ENCODE measurements at regions not wholly inside any gene's neighbourhood (a gene's known extent, or its start where the extent isn't known, plus 50 kb on each side); places are given as distances from the start of the nearest gene placed in this dataset.

DNA sequence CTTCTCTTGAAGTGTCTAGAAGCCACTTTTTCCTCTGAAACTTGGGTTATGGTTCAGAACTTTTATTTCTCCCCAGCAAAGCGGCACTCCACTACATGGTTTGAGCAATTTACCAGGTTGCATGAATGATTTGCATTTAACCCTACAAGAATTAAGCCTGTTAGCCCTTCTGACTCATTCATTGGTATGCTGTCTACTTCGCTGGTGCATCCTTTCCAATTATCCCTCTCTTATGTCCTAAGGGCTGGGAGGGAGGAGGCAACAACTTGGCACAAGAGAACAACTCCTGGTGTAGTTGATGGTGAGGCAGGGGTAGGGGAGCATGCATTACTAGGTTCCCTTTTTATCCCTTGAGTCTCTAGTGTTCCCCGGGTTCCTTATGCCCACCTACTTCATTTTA is 293.4 kb upstream of the MEX3C start:
- 87 to 100% methylated on average over 2 to 3 of the region's 3 CpGs for WGBS, 2 experiments (ENCODE audit: insufficient coverage in 1 of 2, insufficient read length in 1 of 2)
- Histone ChIP-seq H3K9me3 (ENCODE audit: control insufficient read depth, low read length) (no peaks in the 10 kb centered on the region), H3K4me1 (ENCODE audit: control insufficient read depth, insufficient read depth, low read length) (no peaks in the 10 kb centered on the region), H3K9ac (ENCODE audit: extremely low read depth, low read length, poor library complexity, severe bottlenecking) (no peak overlapping the region), H3K36me3 (ENCODE audit: control insufficient read depth, insufficient read depth, low read length) (no peaks in the 10 kb centered on the region), H3K27me3 (ENCODE audit: control insufficient read depth, insufficient read depth, low read length, poor library complexity, severe bottlenecking) (no peaks in the 10 kb centered on the region), H3K4me3 (ENCODE audit: low read length) (no peak overlapping the region), H3K27ac (ENCODE audit: low read depth, low read length) (no peak overlapping the region)
- H3K27me3 Mint-ChIP-seq (ENCODE audit: insufficient read depth): no peaks in the 10 kb centered on the region
- H3K4me1 Mint-ChIP-seq: no peaks in the 10 kb centered on the region
- DNase-seq: no peak
- TF ChIP-seq, protein P1, sequence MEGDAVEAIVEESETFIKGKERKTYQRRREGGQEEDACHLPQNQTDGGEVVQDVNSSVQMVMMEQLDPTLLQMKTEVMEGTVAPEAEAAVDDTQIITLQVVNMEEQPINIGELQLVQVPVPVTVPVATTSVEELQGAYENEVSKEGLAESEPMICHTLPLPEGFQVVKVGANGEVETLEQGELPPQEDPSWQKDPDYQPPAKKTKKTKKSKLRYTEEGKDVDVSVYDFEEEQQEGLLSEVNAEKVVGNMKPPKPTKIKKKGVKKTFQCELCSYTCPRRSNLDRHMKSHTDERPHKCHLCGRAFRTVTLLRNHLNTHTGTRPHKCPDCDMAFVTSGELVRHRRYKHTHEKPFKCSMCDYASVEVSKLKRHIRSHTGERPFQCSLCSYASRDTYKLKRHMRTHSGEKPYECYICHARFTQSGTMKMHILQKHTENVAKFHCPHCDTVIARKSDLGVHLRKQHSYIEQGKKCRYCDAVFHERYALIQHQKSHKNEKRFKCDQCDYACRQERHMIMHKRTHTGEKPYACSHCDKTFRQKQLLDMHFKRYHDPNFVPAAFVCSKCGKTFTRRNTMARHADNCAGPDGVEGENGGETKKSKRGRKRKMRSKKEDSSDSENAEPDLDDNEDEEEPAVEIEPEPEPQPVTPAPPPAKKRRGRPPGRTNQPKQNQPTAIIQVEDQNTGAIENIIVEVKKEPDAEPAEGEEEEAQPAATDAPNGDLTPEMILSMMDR (conservative IDR thresholded peaks at IDR 0.05): no peak
- no peak overlapping the region for H3K27ac Mint-ChIP-seq
- no peak overlapping the region for H3K4me3 Mint-ChIP-seq
- no peaks in the 10 kb centered on the region for H3K36me3 Mint-ChIP-seq (ENCODE audit: low read depth)
- H3K9me3 Mint-ChIP-seq: no peaks in the 10 kb centered on the region

DNA sequence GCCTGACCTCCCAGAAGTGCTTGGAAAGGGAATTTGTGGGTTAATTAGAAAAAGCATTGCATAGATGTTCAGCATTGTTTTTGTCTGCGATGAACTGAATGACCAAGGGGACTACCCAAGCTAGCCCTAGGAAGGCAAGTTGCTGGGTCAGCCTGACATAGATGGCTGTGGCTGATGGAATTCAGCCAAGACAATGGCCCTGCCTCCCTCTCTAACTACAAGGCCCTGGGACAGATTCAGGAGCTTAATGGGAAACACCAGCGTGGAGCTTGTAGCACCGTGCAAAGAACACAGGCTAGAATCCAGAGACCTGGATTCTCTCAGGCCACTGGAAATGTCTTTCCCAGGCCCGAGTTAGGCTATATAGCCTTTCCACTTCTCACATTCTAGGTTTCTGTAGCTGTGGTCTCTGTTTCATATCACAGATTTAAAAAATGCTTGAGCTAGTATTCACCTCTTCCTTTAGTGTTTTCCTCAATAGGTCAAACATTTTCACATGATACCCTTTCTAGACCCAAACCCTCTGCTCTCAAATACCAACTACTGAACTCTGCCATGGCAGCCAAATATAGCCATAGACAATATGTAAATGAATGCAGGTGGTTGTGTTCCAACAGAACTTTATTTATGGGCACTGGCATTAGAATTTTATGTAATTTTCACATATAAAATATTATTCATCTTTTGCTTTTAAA is 294.3 kb upstream of the MEX3C start:
- no peaks in the 10 kb centered on the region for H3K9me3 ChIP-seq (ENCODE audit: control insufficient read depth, low read length)
- 86 to 94% methylated on average over 4 of the region's 4 CpGs for WGBS, 2 experiments (ENCODE audit: insufficient coverage in 1 of 2, insufficient read length in 1 of 2)
- Mint-ChIP-seq H3K9me3 (no peaks in the 10 kb centered on the region), H3K27ac (no peak overlapping the region), H3K4me1 (no peaks in the 10 kb centered on the region), H3K36me3 (ENCODE audit: low read depth) (no peaks in the 10 kb centered on the region), H3K4me3 (no peak overlapping the region), H3K27me3 (ENCODE audit: insufficient read depth) (no peaks in the 10 kb centered on the region)
- H3K9ac ChIP-seq (ENCODE audit: extremely low read depth, low read length, poor library complexity, severe bottlenecking): no peak overlapping the region
- H3K27me3 ChIP-seq (ENCODE audit: control insufficient read depth, insufficient read depth, low read length, poor library complexity, severe bottlenecking): no peaks in the 10 kb centered on the region
- H3K4me3 ChIP-seq (ENCODE audit: low read length): no peak overlapping the region
- H3K27ac ChIP-seq (ENCODE audit: low read depth, low read length): no peak overlapping the region
- TF ChIP-seq, protein P1 (conservative IDR thresholded peaks at IDR 0.05): no peak
- no peaks in the 10 kb centered on the region for H3K4me1 ChIP-seq (ENCODE audit: control insufficient read depth, insufficient read depth, low read length)
- no peak for DNase-seq
- no peaks in the 10 kb centered on the region for H3K36me3 ChIP-seq (ENCODE audit: control insufficient read depth, insufficient read depth, low read length)

DNA sequence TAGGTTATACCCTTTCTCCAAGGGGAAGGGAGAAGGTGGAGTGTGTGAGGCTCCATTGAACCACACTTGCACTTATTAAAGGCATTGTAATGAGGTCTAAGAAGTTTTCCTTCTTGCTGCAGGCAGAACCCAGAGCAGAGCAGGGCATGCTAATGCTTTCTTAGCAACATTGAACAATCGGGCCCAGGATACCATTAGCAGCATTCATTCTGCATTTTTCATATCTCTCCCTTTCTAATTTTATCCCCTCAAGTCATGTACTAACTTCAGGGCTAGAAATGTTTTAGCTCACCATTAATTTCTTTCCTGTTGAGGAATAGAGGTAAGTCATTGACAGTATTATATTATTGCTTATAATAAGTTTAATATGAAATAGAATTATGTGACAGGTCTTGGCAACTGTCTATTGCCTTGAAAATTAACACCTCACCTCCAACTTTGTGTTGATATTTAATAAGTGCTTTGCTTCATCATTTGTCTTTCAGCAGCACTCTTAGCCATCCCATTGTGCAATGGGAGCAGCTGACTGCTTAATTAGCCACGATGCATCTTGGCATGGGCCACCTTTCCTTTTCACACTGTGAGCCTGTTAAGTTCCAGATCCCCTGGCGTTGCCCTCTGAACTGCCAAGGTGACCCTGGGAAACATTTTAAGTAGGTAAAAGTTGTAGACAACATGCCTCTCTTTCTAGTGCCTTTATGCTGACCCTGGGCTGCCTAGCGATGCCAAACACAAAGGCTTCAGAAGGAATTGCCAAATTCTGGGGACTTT is 300.8 kb upstream of the MEX3C start:
- Mint-ChIP-seq H3K4me3 (no peak overlapping the region), H3K27me3 (ENCODE audit: insufficient read depth) (no peaks in the 10 kb centered on the region), H3K4me1 (no peaks in the 10 kb centered on the region), H3K27ac (no peak overlapping the region), H3K9me3 (no peaks in the 10 kb centered on the region), H3K36me3 (ENCODE audit: low read depth) (no peaks in the 10 kb centered on the region)
- no peak for DNase-seq
- Histone ChIP-seq H3K36me3 (ENCODE audit: control insufficient read depth, insufficient read depth, low read length) (no peaks in the 10 kb centered on the region), H3K4me3 (ENCODE audit: low read length) (no peak overlapping the region), H3K4me1 (ENCODE audit: control insufficient read depth, insufficient read depth, low read length) (no peaks in the 10 kb centered on the region), H3K9me3 (ENCODE audit: control insufficient read depth, low read length) (no peaks in the 10 kb centered on the region), H3K9ac (ENCODE audit: extremely low read depth, low read length, poor library complexity, severe bottlenecking) (no peak overlapping the region), H3K27ac (ENCODE audit: low read depth, low read length) (no peak overlapping the region), H3K27me3 (ENCODE audit: control insufficient read depth, insufficient read depth, low read length, poor library complexity, severe bottlenecking) (no peaks in the 10 kb centered on the region)
- 85 to 90% methylated on average over 4 of the region's 4 CpGs for WGBS, 2 experiments (ENCODE audit: insufficient coverage in 1 of 2, insufficient read length in 1 of 2)
- TF ChIP-seq, protein P1 (conservative IDR thresholded peaks at IDR 0.05): no peak
